ENCODE measurements at regions not wholly inside any gene's neighbourhood (a gene's known extent, or its start where the extent isn't known, plus 50 kb on each side); places are given as distances from the start of the nearest gene placed in this dataset.

GRCh38 chr11:127385071-127385470, 384.5 kb upstream of the KIRREL3 start:
- H3K9me3 ChIP-seq: no peaks in the 10 kb centered on the region
- no peak for TF ChIP-seq CTCF (IDR thresholded peaks at IDR 0.05)
- no peak for DNase-seq (ENCODE audit: low spot score in 2 of 2)
- no peaks in the 10 kb centered on the region for H3K4me1 ChIP-seq
- no peak overlapping the region for H3K27ac ChIP-seq
- no peaks in the 10 kb centered on the region for H3K36me3 ChIP-seq
- H3K4me3 ChIP-seq: no peak overlapping the region
- H3K27me3 ChIP-seq: no peaks in the 10 kb centered on the region
- intact Hi-C loops (cut with DNase I): no loop called here

- no peak overlapping the region for H3K27ac ChIP-seq
- intact Hi-C loops (cut with DNase I): no loop called here
- no peak for TF ChIP-seq CTCF (IDR thresholded peaks at IDR 0.05)
Measured at GRCh38 chr11:127383026-127383425, 382.5 kb upstream of the KIRREL3 start.

GRCh38 chr11:127381247-127381646, 380.7 kb upstream of the KIRREL3 start:
- Histone ChIP-seq H3K4me1 (no peaks in the 10 kb centered on the region), H3K9me3 (no peaks in the 10 kb centered on the region), H3K27ac (no peak overlapping the region), H3K27me3 (no peaks in the 10 kb centered on the region), H3K4me3 (no peak overlapping the region), H3K36me3 (no peaks in the 10 kb centered on the region)
- no peak for DNase-seq (ENCODE audit: low spot score in 2 of 2)
- intact Hi-C loops (cut with DNase I): no loop called here
- no peak for TF ChIP-seq CTCF (IDR thresholded peaks at IDR 0.05)

More at GRCh38 chr11:127383026-127383425, 382.5 kb upstream of the KIRREL3 start:
- H3K9me3 ChIP-seq: no peaks in the 10 kb centered on the region
- no peaks in the 10 kb centered on the region for H3K4me1 ChIP-seq
- no peaks in the 10 kb centered on the region for H3K36me3 ChIP-seq
- no peak overlapping the region for H3K4me3 ChIP-seq
- no peaks in the 10 kb centered on the region for H3K27me3 ChIP-seq
- no peak for DNase-seq (ENCODE audit: low spot score in 2 of 2)

DNA sequence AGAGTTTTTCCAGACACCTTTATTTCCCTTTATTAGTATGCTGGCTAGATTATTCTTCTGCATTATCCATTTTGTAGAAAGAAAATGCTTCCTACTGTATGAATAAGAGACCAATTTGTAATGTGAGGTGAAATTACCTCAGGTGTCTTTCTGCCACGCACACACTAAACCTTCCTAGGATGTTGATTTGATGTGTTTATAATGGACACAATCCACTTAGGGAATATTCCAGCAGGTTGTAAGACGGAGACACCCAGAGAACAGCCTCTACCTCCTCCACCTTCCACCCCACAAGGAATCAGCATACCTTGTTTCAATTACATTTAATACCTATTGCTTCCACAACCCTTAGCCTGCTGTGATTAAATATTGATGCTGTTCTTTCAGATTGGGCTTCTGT, 379.1 kb upstream of the KIRREL3 start:
- Histone ChIP-seq H3K36me3 (no peaks in the 10 kb centered on the region), H3K4me3 (no peak overlapping the region), H3K4me1 (no peaks in the 10 kb centered on the region), H3K9me3 (no peaks in the 10 kb centered on the region), H3K27ac (no peak overlapping the region), H3K27me3 (no peaks in the 10 kb centered on the region)
- intact Hi-C loops (cut with DNase I): no loop called here
- no peak for TF ChIP-seq CTCF (IDR thresholded peaks at IDR 0.05)
- no peak for DNase-seq (ENCODE audit: low spot score in 2 of 2)

- H3K36me3 ChIP-seq: no peaks in the 10 kb centered on the region
- DNase-seq (ENCODE audit: low spot score in 2 of 2): no peak
- H3K27ac ChIP-seq: no peak overlapping the region
- no peaks in the 10 kb centered on the region for H3K4me1 ChIP-seq
- no peaks in the 10 kb centered on the region for H3K27me3 ChIP-seq
- H3K4me3 ChIP-seq: no peak overlapping the region
- no peak for TF ChIP-seq CTCF (IDR thresholded peaks at IDR 0.05)
- H3K9me3 ChIP-seq: no peaks in the 10 kb centered on the region
- intact Hi-C loops (cut with DNase I): no loop called here
Measured at GRCh38 chr11:127376301-127376700, 375.7 kb upstream of the KIRREL3 start.

- H3K4me1 ChIP-seq: no peaks in the 10 kb centered on the region
- no peaks in the 10 kb centered on the region for H3K9me3 ChIP-seq
- DNase-seq (ENCODE audit: low spot score in 2 of 2): no peak
- H3K27ac ChIP-seq: no peak overlapping the region
- intact Hi-C loops (cut with DNase I): no loop called here
- no peak for TF ChIP-seq CTCF (IDR thresholded peaks at IDR 0.05)
- no peak overlapping the region for H3K4me3 ChIP-seq
- H3K27me3 ChIP-seq: no peaks in the 10 kb centered on the region
- no peaks in the 10 kb centered on the region for H3K36me3 ChIP-seq
Measured at GRCh38 chr11:127369356-127369755, 368.8 kb upstream of the KIRREL3 start.
